Activated CD4-positive, alpha-beta T cell treated with anti-CD3 and anti-CD28 coated beads, Interleukin-2, amount 50 U/mL, for 4 hours (primary cell): ENCODE measurements at regions not wholly inside any gene's neighbourhood (a gene's known extent, or its start where the extent isn't known, plus 50 kb on each side); places are given as distances from the start of the nearest gene placed in this dataset.
"Not testable (repeated sequence)": the region's sequence is repeated elsewhere in the genome, so short reads cannot be mapped to it uniquely, and the experiment has no call there.

ENCODE experiments used
- DNase-seq, 2 experiments: peaks; one replicate each; pipeline ENCODE4 v3.0.0-alpha.2; 2020

DNA sequence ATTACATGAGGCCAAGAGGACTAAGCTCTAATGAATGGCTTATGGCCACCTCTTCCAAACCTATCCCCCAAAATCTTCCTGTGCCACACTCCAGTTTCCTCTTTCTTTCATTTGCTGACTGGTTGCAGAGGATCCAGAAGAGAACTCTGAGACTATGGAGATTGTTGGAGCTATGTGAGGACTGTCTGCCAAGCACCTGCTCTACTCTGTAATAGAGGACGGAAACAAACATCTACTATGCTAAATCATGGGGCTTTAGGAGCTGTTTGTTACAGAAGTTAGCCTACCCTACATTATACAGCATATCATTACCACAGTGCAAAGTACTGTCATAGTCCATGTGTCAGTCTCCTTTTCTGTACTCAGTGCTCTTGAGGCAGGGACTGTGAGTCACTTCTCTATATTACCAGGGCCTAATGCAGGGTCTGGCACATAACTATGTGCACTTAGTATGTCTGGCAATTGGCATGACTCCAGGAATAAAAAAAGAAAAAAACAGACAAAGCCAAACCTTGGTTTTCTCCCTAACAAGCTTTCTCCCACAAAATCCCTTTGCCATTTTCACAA is 95.1 kb downstream of the RPAP3 start:
- no peak for DNase-seq

DNA sequence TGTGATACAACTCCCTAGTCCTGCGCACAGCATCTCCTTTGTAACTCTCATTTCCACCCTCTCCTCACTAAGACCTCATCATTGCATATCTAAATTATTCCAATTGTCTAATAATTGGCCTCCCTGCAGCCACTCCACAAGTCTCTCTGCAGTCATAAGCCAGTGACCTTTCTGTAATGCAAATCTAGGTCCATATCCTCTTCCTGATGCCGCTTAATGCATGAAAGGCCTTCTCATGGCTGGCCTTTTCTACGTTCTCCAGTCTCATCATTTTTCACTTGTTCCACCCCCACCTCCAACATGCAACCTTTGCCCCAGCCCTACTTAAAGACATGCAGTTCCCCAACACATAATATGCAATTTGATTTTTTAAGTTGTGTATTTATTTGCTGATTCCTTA is 96.0 kb downstream of the RPAP3 start:
- DNase-seq = no peak

DNA sequence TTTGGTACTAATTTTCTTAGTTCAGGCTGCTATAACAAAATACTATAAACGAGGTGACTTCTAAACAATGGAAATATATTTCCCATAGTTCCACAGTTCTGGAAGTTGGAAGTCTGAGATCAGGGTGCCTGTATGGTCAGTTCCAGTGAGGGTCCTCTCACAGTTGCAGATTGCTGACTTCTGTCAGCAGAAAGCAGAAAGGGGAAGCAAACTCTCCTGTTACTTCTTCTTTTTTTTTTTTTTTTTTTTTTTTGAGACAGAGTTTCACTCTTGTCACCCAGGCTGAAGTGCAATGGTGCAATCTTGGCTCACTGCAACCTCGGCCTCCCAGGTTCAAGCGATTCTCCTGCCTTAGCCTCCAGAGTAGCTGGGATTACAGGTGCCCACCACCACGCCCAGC is 97.2 kb downstream of the RPAP3 start:
- not testable (repeated sequence) for DNase-seq

DNA sequence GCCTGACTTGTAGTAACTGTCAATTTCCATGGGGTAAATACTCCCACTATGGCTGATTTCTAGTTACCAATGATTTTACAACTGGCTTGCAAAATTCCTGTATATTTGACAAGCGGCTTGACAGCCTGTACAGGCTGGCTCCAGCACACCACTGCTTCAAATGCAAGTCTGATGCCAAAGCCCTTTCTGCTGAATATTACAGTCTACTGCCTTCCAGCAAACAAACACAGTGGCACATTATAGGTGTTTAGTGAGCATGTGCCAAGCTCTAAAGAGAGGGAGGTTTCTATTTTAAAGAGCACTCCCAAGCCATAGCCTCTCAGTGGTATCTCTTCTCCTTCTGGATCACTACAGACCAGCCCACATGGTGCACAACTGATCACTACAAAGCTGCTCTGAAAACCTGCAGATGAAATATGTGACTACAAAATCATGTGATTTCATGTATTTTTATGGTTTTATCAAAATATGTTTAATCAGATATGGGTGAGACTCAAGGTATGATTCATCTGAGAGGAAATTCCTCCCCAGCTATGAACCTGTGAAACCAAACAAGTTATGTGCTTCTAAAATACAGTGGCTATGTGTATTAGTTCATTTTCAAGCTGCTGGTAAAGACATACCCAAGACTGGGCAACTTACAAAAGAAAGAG is 101.5 kb downstream of the RPAP3 start:
- DNase-seq = no peak

DNA sequence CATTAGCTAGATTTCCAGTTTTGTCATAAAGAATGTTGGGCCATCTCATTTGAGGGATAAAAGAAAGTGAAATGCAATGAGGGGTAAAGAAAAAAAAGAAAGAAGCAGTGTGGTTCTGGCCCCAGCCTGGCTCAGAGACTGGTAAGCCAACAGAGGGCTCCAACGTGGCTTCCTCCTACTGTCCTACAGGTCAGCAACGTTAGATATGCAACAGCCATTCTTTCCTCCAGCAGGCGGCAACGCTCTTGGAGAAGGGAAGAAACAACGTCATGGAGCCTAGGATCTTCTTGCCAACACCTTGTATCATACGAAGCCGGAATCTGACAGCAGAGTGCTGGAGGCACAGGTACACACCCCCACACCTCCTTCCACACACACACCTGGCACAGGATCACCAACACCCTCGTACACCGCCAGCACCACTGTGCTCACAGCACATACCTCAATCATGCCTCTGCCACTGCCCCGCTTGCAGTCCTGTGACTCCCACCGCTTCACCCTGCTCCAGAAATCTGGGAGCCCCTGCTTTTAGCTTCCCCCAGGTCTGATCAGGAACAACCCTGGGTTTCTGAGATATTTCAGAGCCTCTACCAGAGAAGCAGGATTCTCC is 102.8 kb downstream of the RPAP3 start:
- no peak for DNase-seq

DNA sequence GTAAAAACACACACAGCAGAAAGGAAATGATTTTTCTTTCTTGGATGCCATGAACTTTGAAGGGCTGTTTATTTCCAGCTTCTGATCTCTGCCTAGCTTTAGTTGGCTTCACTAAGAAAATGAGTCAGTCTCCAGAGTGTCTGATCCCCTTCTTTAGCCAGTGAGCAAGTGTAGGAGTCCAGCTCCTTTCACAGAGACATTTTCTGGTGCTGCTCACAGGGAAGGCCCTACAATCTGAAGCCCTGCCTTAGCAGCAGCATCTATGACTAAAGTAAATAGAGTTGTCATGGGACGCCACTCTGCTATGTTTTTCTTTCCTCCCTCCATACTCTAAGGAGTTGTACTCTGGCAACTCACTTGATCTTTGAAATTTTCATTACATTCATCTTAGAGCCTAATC is 103.5 kb downstream of the RPAP3 start:
- DNase-seq = no peak

DNA sequence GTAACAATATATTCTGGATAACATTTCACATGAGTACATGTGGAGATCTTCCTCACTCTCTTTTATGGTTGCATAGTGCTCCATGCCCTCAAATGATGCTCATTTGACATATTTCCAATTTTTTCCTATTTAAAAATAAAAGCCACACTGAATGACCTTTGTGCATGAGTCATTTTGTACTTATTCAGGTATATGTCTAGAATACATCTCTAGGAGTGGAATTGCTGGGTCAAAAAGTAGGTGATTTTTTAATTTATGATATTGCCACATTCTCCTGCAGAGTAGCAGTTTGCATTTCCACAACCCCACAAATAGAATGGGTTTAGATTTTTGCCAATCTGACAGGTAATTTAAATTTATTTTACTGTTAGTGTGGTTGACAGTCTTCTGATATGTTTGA is 104.8 kb downstream of the RPAP3 start:
- DNase-seq = no peak

DNA sequence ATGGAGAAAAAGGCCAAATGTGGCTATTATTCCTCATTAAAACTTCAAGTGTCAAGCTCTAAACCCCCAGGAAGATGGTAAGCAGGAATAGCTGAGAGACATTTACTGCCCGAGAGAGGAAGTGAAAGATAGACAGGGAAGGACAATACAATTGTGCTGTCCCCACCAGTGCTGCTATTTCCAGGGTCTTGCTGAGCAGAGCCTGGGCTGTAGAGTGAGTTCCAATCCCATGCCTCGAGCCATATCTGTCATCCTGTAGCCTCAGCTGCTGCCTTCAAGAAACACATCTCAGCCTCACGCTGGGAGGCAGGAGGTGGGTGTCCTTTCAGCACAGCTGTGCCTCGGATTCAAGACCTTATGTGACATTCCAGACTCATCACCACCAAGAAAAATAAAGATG is 114.0 kb downstream of the RPAP3 start:
- no peak for DNase-seq

DNA sequence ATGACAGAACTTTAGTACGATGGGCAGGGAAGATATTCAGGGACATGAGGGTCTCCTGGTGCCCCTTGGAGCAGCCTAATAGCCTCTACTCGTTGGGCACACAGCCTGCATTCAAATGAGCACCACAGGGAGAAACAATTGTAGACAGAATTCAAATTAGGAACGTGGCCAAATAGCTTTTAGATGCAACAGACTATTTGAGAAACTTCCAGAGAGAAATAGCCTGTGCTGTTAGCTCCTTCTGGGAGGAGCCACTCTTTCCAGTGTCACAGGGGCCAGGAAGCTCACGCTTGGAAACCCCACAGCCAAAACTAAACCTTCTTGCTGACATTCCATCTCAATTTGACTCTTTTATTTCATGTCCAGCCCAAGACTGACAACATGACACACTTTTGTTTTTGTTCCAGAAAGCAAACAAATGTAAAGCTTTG is 114.5 kb downstream of the RPAP3 start:
- DNase-seq = no peak

DNA sequence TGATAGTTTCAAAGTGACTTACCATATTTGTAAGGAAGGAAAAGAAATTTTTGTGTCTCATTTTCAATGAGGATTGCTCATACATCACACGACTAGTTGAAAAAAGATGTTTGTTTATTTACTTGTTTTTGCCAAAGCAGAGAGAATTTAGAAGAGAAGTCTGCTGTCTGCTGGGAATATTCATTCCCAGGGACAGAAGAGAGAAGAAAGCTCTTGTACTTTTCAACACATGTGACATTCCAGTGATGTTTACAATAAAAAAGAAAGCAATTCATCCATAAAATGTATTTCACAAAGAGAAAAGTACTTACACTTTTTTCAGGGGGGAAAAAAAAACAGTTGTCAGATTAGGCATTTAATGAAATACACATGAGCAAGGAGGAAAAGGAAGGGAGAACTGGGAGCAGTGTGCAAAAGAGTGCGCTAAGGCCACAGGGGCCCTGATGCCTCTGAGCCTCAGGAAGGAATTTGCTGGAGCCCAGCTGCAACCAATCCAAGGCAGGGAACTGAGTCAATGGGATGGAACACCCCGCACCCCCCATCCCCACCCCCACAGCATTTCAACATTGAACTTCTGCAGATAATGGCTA is 115.0 kb downstream of the RPAP3 start:
- DNase-seq = no peak

DNA sequence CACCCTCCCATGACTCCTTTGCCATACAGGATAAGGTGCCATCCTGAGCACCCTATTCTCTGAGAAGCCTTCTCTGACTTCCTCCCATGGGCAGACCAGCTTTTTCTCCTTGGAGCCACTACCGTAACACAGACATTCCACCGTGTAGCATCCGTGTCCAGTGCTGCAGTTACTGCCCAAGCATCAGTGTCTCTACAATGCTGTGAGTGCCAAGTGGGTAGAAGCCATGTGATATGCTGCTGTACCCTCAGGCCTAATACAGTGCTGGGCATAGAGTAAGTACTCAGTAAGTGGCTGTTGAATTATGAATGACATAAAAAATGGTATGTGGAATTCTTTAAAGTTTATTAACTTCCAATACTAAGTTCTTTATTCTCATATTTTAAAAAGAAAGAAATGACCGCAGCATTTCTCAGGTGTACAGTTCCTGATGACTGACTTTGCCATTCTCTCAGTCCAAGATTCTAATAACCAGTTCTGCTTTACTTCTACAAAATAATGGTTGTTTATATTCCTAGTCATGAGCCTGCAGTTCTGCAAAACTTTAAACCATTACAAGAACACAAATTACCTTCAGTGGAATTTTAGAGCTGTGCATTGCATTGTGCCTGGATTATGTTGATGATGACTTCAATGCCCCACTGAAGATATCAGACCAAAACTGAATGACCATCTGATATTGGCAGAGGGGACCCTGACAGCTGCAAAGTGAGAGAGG is 118.7 kb downstream of the RPAP3 start:
- no peak for DNase-seq

DNA sequence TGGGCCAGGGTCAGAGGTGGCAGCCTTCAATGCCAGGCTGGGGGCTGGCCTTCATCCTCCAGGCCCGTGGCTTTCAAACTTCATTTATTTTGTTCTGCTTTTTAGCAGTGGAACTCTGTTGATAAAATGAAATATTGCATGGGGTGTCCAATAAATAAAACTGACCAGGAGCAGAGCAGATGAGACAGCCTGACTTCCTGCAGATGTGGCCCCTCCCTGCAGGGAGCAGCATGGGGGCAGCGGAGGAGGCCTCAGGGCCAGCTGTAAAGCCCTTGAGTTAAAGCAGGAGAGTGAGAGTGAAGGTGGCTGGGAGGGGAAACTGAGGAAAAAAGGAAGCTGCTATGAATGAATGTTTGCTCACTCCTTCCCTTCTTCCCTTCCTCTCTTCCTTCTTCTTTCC is 120.3 kb downstream of the RPAP3 start:
- DNase-seq = no peak

DNA sequence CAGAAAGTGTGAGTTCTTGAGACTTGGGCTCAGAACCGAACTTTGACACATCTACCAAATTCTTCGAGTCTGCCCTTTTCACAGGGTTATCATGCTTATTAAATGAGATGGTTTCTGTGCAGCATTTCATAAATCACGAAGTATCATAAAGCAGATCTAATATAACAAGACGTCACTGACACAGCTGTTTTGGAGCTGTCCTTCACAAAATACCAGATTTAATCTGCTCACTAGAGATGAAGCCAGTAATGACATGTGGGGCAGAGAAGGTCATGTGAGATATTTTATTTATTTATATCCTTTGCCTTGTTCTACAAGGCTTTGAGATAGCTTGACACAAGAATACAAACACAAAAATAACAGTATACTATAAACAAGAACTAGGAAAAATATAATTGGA is 127.0 kb downstream of the RPAP3 start:
- DNase-seq = no peak

DNA sequence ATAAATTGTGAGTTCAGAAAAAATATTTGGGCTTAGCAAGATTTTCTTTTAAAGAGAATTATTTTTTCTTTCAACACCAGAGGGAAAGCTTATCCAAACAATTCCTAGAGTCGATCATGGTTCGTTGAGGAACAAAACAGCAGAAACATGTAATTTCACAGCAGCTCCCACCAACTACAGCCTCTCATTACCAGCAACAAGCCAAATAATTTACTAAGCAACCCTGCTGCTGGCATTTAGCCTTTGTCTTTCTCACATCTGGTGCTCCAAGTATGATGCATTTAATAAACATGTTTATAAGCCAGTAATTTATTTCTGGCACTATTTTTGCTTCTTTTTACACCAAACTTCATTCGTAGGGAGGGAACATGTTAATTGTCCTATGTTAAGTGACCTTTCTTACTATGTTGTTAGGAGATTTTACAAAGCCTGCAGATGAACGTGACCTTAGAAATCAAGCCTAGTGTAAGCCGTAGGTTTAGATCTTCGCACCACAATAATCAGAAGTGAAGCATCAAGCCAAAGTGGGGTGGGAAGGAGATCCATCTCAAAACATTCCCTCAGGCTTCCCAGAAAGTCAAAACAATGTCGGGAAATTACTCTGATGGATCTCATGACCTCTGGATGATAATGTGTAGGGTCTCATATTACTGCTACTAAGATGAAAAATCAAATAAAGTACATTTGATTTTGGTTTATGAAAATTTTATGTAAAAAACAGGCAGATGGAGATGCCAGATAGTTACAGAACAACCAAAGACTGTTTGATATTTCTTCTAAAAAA is 128.4 kb downstream of the RPAP3 start:
- no peak for DNase-seq

DNA sequence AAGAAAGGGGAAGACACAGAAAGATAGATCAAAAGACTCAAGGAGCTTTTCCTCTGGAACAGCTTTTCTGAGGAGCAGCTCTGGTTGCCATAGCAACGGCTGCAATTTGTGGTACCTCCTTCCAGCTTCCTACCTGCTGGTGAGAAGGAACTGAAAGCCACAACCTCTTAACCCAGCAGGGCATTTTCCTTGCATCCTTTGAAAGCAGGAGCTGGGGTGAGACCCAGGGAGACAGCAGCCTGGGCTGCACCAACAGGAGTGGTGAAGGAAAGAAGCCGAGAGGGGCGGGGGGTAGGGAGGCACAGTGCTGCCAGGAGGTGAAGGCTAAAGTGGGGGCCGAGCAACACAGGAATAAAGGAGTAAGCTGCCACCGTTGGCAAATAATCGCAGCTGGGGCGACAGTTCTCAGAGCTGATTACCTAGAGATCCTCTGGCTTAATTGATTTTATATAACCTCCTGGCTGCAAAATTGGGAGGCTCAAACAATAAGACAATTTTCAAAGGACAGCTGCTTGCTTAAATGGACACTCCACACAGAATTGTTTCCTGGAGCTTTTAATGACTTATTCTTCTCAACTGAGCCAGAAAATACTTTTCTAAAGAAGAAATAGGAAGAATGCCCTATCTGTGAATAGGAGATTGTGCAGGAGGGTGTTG is 129.4 kb downstream of the RPAP3 start:
- no peak for DNase-seq

DNA sequence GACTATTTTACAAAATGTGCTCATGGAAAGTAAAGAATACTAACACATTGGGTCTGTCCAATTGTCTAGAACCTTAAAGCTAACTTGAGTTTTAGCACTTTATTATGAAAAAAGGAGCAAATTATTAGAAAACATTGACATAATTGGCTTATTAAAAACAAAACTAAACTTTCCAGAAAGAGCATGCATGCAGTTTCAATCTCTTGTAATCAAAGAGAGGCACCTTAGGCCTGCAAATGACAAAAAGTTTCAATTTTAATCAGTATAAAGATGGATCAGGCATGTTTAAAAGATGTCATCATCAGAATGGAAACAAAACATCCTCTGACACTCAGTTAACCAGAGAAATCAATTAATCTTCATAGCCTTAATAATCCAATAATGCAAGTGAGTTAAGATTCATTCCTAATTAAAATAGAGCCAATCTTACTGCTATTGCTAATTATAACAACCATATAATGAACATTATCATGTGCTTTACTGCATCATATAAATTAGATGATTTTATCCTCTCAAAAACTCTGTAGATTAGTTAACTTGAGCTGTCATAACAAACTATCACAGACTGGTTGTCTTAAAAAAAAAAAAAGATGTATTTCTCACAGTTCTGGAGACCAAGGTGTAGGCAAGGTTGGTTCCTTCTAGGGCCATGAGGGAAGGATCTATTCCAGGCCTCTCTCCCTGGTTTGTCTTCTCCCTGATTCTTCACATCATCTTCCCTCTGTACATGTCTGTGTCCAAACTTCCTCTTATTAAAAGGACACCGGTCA is 131.4 kb downstream of the RPAP3 start:
- DNase-seq = no peak

DNA sequence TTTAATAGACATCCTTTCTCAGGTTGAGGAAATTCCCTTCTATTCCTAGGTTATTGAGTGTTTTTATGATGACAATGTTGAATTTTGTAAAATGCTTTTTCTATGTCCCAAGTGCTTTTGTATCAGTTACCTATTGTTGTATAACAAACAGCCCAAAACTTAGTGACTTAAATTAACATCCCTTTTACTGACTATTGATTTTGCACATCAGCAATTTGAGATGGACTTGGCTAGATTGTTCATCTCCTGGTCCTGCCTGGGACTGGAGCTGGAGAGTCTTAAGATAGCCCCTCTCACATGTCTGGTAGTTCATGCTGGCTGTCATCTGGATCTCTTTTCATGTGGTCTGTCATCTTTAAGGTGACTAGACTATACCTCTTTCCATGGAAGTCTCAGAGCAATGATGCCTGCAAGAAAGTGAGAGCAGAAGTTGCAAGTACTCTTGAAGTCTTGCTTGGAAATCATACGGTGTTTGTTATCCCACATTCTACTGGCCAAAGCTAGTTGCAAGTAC is 132.6 kb downstream of the RPAP3 start:
- DNase-seq = no peak

DNA sequence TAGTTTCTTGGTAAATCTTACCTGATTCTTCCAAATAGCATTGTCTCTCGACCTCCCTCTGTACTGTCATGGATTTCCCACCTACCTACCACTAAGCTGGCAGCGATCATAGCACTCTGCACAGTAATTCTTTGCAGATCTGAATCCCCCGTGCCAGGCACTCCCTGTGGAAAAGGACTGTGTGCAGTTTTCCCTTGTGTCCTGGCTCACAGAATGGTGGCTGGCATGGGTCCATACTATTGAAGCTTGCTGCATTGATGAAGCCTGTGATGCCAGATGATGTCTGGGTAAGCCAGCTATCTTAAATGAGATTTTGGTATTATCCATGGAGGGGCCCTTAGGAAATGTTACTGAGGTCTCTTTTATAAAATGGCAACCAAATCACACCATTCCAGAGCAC is 135.7 kb downstream of the RPAP3 start:
- no peak for DNase-seq

DNA sequence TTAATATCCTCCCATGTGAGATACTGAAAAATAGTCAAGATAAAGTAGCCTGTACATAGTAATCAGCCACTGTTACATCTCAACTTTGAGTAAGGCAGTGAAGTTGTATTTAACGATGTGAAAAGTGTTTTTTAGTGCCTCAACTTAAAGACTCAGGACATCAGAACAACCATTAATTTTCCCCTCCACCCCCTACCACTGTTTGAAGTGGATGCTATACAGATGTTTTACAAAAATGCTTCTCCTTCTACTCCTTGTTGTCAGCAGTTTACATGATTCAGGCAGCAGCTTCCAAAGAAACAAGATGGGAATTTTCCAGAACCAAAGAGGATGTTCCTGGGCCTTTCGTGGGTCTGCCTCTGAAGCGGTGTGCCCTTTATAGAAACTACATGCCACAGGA is 143.6 kb downstream of the RPAP3 start:
- no peak for DNase-seq

DNA sequence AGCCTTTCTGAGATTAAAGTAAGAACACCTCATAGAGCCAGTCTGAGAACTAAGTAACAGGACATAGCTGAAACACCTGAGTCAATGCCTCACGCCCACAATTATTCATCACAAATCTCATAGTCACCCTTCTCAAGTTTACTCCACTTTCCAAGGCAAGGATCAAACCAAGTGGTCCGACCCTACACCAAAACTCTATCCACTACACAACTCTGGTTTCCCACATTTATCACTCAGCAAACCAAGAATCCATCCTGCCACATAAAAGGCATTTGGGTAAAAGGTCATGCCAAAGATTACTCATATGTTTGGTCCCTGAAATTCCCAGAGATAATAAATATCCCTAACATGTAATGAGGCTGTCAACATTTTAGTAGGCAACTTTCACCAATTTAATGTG is 144.1 kb downstream of the RPAP3 start:
- DNase-seq = no peak

DNA sequence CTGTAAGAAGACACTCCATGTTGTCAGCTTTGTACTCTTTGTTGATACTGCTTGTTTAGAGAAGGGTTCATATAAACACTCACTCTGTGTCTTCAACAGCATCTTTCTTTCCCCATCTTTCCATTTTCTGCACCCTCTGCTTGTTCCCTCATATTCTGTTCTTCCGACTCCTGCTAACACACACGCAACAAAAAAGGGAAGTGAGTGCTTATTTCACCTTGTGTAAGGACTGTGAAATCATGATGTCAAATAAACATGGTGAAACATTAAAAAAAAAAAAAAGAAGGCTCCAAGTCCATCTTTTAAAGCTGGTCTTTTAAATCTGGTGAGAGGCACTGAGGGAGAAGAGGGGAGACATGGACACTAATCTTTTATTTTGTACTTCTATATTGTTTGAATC is 145.4 kb downstream of the RPAP3 start:
- DNase-seq = no peak
